A673 (cell line): ENCODE measurements at regions not wholly inside any gene's neighbourhood (a gene's known extent, or its start where the extent isn't known, plus 50 kb on each side); places are given as distances from the start of the nearest gene placed in this dataset.

Source experiments
- CTCF ChIP-seq: fragments of 300-800, 200-600 bp; sonication (generic); conservative IDR thresholded peaks from 2 replicates; pipeline ENCODE4 v1.5.1; 2017; ENCODE audit warnings: low read depth, mild to moderate bottlenecking, antibody characterized with exemption, low read length, moderate library complexity, mixed read lengths
- EZH2 ChIP-seq: fragments of 200-600 bp; sonication (generic); IDR thresholded peaks from 2 replicates; pipeline ENCODE4 v1.6.1; 2017; ENCODE audit warnings: borderline replicate concordance, low read depth, mild to moderate bottlenecking, mixed read lengths, antibody characterized with exemption, low read length; ENCODE audit not compliant: poor library complexity, severe bottlenecking

GRCh38 chr2:16253291-16253690 is 312.9 kb downstream of the MYCN start:
- TF ChIP-seq EZH2 (no peak), CTCF (no peak)
